GM23338 (cell line): ENCODE measurements at regions not wholly inside any gene's neighbourhood (a gene's known extent, or its start where the extent isn't known, plus 50 kb on each side); places are given as distances from the start of the nearest gene placed in this dataset.

ENCODE experiments used
- CREB1 ChIP-seq: fragments of 250-450 bp; sonication (Bioruptor Pico); IDR thresholded peaks from 2 replicates; pipeline ENCODE4 v1.5.0; 2020; ENCODE audit warnings: low read depth, mild to moderate bottlenecking, moderate library complexity
- EZH2 ChIP-seq: fragments of 200-600 bp; sonication (generic); IDR thresholded peaks from one replicate; pipeline ENCODE4 v1.8.0; 2017; ENCODE audit warnings: antibody characterized with exemption, mild to moderate bottlenecking, low read depth; ENCODE audit not compliant: unreplicated experiment
- EZH2phosphoT487 ChIP-seq: fragments of 200-600 bp; sonication (generic); IDR thresholded peaks from one replicate; pipeline ENCODE4 v1.8.1; 2018; ENCODE audit warnings: antibody characterized with exemption; ENCODE audit not compliant: unreplicated experiment
- JUNB ChIP-seq: IDR thresholded peaks from one replicate; pipeline ENCODE4 v1.6.1; 2016; ENCODE audit warnings: antibody characterized with exemption; ENCODE audit not compliant: unreplicated experiment
- POLR2AphosphoS5 ChIP-seq: IDR thresholded peaks from 2 replicates; pipeline ENCODE4 v1.6.1; 2016; ENCODE audit warnings: antibody characterized with exemption, low read depth
- ZNF114 ChIP-seq: fragments of 250-450 bp; sonication (Bioruptor Pico); IDR thresholded peaks from 2 replicates; pipeline ENCODE4 v1.5.0; 2020; ENCODE audit warnings: mild to moderate bottlenecking, moderate library complexity
- ZNF331 ChIP-seq: fragments of 250-450 bp; sonication (Bioruptor Pico); IDR thresholded peaks from 2 replicates; pipeline ENCODE4 v1.5.0; 2020; ENCODE audit warnings: low read depth, mild to moderate bottlenecking, moderate library complexity
- TF ChIP-seq, protein P1 (sequence below), 2 experiments: fragments of 200-600 bp in 1 of 2; sonication (generic) in 1 of 2; conservative IDR thresholded peaks; 2 replicates each; pipeline versions ENCODE4 v1.5.1 to v1.6.1; 2016 to 2017; ENCODE audit warnings: antibody characterized with exemption in 2 of 2, low read depth in 2 of 2, mild to moderate bottlenecking in 2 of 2, moderate library complexity in 1 of 2
- TF ChIP-seq, protein P2 (sequence below): IDR thresholded peaks from one replicate; pipeline ENCODE4 v1.6.1; 2018; ENCODE audit warnings: antibody characterized with exemption; ENCODE audit not compliant: unreplicated experiment
- TF ChIP-seq, protein P3 (sequence below): fragments of 250-450 bp; sonication (Bioruptor Pico); IDR thresholded peaks from 2 replicates; pipeline ENCODE4 v1.5.0; 2020; ENCODE audit warnings: mild to moderate bottlenecking, moderate library complexity
- TF ChIP-seq, protein P4 (sequence below): IDR thresholded peaks from 2 replicates; pipeline ENCODE4 v1.6.1; 2016; ENCODE audit warnings: antibody characterized with exemption

DNA sequence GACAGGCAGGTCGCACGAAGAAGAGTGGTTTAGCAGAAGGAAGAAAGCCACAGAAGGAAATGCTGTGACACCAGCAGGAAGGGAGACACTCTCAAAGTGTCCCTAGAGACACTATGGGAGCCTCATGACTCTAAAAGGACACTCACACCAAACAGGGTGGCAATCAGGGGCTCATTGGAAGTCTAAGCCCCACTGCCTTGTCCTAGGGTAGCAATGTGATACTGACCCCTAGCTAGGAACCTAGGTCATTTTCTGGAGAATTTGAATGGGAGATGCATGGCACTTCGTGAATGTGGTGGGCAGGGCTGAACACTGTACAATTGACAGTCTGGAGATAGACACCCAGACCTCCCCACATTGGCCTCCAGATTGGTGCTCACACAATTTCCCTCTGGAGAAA lies 385.0 kb downstream of the EIPR1 start:
- TF ChIP-seq, protein P1, sequence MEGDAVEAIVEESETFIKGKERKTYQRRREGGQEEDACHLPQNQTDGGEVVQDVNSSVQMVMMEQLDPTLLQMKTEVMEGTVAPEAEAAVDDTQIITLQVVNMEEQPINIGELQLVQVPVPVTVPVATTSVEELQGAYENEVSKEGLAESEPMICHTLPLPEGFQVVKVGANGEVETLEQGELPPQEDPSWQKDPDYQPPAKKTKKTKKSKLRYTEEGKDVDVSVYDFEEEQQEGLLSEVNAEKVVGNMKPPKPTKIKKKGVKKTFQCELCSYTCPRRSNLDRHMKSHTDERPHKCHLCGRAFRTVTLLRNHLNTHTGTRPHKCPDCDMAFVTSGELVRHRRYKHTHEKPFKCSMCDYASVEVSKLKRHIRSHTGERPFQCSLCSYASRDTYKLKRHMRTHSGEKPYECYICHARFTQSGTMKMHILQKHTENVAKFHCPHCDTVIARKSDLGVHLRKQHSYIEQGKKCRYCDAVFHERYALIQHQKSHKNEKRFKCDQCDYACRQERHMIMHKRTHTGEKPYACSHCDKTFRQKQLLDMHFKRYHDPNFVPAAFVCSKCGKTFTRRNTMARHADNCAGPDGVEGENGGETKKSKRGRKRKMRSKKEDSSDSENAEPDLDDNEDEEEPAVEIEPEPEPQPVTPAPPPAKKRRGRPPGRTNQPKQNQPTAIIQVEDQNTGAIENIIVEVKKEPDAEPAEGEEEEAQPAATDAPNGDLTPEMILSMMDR (conservative IDR thresholded peaks at IDR 0.05; ENCODE audit: low read depth in 2 of 2) = peak in 1 of 2 experiments; percentile 52; a peak in 2 of 4 replicates
- TF ChIP-seq EZH2 (no peak), POLR2AphosphoS5 (no peak), EZH2phosphoT487 (no peak), CREB1 (CRISPR knock-in tag) (no peak), ZNF331 (CRISPR knock-in tag) (no peak), JUNB (no peak), ZNF114 (CRISPR knock-in tag) (no peak)
- TF ChIP-seq, protein P2, sequence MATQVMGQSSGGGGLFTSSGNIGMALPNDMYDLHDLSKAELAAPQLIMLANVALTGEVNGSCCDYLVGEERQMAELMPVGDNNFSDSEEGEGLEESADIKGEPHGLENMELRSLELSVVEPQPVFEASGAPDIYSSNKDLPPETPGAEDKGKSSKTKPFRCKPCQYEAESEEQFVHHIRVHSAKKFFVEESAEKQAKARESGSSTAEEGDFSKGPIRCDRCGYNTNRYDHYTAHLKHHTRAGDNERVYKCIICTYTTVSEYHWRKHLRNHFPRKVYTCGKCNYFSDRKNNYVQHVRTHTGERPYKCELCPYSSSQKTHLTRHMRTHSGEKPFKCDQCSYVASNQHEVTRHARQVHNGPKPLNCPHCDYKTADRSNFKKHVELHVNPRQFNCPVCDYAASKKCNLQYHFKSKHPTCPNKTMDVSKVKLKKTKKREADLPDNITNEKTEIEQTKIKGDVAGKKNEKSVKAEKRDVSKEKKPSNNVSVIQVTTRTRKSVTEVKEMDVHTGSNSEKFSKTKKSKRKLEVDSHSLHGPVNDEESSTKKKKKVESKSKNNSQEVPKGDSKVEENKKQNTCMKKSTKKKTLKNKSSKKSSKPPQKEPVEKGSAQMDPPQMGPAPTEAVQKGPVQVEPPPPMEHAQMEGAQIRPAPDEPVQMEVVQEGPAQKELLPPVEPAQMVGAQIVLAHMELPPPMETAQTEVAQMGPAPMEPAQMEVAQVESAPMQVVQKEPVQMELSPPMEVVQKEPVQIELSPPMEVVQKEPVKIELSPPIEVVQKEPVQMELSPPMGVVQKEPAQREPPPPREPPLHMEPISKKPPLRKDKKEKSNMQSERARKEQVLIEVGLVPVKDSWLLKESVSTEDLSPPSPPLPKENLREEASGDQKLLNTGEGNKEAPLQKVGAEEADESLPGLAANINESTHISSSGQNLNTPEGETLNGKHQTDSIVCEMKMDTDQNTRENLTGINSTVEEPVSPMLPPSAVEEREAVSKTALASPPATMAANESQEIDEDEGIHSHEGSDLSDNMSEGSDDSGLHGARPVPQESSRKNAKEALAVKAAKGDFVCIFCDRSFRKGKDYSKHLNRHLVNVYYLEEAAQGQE = no peak
- TF ChIP-seq, protein P3, sequence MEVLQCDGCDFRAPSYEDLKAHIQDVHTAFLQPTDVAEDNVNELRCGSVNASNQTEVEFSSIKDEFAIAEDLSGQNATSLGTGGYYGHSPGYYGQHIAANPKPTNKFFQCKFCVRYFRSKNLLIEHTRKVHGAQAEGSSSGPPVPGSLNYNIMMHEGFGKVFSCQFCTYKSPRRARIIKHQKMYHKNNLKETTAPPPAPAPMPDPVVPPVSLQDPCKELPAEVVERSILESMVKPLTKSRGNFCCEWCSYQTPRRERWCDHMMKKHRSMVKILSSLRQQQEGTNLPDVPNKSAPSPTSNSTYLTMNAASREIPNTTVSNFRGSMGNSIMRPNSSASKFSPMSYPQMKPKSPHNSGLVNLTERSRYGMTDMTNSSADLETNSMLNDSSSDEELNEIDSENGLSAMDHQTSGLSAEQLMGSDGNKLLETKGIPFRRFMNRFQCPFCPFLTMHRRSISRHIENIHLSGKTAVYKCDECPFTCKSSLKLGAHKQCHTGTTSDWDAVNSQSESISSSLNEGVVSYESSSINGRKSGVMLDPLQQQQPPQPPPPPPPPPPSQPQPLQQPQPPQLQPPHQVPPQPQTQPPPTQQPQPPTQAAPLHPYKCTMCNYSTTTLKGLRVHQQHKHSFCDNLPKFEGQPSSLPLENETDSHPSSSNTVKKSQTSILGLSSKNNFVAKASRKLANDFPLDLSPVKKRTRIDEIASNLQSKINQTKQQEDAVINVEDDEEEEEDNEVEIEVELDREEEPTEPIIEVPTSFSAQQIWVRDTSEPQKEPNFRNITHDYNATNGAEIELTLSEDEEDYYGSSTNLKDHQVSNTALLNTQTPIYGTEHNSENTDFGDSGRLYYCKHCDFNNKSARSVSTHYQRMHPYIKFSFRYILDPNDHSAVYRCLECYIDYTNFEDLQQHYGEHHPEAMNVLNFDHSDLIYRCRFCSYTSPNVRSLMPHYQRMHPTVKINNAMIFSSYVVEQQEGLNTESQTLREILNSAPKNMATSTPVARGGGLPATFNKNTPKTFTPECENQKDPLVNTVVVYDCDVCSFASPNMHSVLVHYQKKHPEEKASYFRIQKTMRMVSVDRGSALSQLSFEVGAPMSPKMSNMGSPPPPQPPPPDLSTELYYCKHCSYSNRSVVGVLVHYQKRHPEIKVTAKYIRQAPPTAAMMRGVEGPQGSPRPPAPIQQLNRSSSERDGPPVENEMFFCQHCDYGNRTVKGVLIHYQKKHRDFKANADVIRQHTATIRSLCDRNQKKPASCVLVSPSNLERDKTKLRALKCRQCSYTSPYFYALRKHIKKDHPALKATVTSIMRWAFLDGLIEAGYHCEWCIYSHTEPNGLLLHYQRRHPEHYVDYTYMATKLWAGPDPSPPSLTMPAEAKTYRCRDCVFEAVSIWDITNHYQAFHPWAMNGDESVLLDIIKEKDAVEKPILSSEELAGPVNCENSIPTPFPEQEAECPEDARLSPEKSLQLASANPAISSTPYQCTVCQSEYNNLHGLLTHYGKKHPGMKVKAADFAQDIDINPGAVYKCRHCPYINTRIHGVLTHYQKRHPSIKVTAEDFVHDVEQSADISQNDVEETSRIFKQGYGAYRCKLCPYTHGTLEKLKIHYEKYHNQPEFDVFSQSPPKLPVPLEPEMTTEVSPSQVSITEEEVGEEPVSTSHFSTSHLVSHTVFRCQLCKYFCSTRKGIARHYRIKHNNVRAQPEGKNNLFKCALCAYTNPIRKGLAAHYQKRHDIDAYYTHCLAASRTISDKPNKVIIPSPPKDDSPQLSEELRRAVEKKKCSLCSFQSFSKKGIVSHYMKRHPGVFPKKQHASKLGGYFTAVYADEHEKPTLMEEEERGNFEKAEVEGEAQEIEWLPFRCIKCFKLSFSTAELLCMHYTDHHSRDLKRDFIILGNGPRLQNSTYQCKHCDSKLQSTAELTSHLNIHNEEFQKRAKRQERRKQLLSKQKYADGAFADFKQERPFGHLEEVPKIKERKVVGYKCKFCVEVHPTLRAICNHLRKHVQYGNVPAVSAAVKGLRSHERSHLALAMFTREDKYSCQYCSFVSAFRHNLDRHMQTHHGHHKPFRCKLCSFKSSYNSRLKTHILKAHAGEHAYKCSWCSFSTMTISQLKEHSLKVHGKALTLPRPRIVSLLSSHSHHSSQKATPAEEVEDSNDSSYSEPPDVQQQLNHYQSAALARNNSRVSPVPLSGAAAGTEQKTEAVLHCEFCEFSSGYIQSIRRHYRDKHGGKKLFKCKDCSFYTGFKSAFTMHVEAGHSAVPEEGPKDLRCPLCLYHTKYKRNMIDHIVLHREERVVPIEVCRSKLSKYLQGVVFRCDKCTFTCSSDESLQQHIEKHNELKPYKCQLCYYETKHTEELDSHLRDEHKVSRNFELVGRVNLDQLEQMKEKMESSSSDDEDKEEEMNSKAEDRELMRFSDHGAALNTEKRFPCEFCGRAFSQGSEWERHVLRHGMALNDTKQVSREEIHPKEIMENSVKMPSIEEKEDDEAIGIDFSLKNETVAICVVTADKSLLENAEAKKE (CRISPR knock-in tag) = no peak
- TF ChIP-seq, protein P4, sequence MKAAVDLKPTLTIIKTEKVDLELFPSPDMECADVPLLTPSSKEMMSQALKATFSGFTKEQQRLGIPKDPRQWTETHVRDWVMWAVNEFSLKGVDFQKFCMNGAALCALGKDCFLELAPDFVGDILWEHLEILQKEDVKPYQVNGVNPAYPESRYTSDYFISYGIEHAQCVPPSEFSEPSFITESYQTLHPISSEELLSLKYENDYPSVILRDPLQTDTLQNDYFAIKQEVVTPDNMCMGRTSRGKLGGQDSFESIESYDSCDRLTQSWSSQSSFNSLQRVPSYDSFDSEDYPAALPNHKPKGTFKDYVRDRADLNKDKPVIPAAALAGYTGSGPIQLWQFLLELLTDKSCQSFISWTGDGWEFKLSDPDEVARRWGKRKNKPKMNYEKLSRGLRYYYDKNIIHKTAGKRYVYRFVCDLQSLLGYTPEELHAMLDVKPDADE = no peak
